OCI-LY7 (cell line): ENCODE measurements at regions not wholly inside any gene's neighbourhood (a gene's known extent, or its start where the extent isn't known, plus 50 kb on each side); places are given as distances from the start of the nearest gene placed in this dataset.

Source experiments
- BruUV-seq: library from RNA; stranded (reverse); fragments of 400-500 nt; replicated peaks from 2 replicates; lab custom pipeline; 2021; lab: Mats Ljungman, UMichigan
- CTCF ChIA-PET: fragments of 300-600 bp; sonication (Branson Sonifier 250); formaldehyde crosslinking; loops from one replicate; lab custom pipeline; 2022; ENCODE audit warnings: antibody characterized with exemption; ENCODE audit not compliant: unreplicated experiment; lab: Charles Lee
- POLR2A ChIA-PET: fragments of 300-600 bp; sonication (Branson Sonifier 250); formaldehyde crosslinking; loops from one replicate; lab custom pipeline; 2022; ENCODE audit warnings: antibody characterized with exemption; lab: Charles Lee
- DNase-seq: peaks from one replicate; pipeline ENCODE4 v3.0.0-alpha.2; 2015; ENCODE audit warnings: low spot score
- H2AFZ ChIP-seq: fragments of 200-600 bp; sonication (generic), shearing (Covaris generic); 2 replicates; pipeline ENCODE4 v1.6.1; 2014; ENCODE audit warnings: mild to moderate bottlenecking, antibody characterized with exemption, low read length, moderate library complexity
- H3K27ac ChIP-seq: fragments of 200-600 bp; sonication (generic); 2 replicates; pipeline ENCODE4 v1.5.1; 2014; ENCODE audit warnings: mixed run types, low read depth, mild to moderate bottlenecking, moderate library complexity, low read length, inconsistent platforms; ENCODE audit not compliant: poor library complexity, severe bottlenecking
- H3K36me3 ChIP-seq: fragments of 200-600 bp; sonication (generic); 2 replicates; pipeline ENCODE4 v1.6.1; 2014; ENCODE audit warnings: mild to moderate bottlenecking, antibody characterized with exemption, low read length, moderate library complexity, mixed read lengths; ENCODE audit not compliant: insufficient read depth
- H3K4me1 ChIP-seq: fragments of 200-600 bp; sonication (generic); 2 replicates; pipeline ENCODE4 v1.5.1; 2014; ENCODE audit warnings: mild to moderate bottlenecking, low read length; ENCODE audit not compliant: insufficient read depth, poor library complexity, severe bottlenecking
- H3K4me2 ChIP-seq: fragments of 200-600 bp; sonication (generic); 2 replicates; pipeline ENCODE4 v1.6.1; 2014; ENCODE audit warnings: mild to moderate bottlenecking, low read length
- H3K4me3 ChIP-seq: fragments of 200-600 bp; sonication (generic); 2 replicates; pipeline ENCODE4 v1.5.1; 2014; ENCODE audit warnings: mild to moderate bottlenecking, low read depth, low read length; ENCODE audit not compliant: poor library complexity, severe bottlenecking
- H3K79me2 ChIP-seq: fragments of 200-600 bp; sonication (generic); 2 replicates; pipeline ENCODE4 v1.6.1; 2016; ENCODE audit warnings: low read depth, mild to moderate bottlenecking, low read length, moderate library complexity, mixed read lengths; ENCODE audit not compliant: insufficient read depth
- H3K9me2 ChIP-seq: fragments of 200-600 bp; sonication (generic); 2 replicates; pipeline ENCODE4 v1.6.1; 2016; ENCODE audit warnings: mild to moderate bottlenecking, low read length, mixed read lengths; ENCODE audit not compliant: insufficient read depth
- H3K9me3 ChIP-seq: fragments of 200-600 bp; sonication (generic); 2 replicates; pipeline ENCODE4 v1.6.1; 2014; ENCODE audit warnings: mild to moderate bottlenecking, mixed run types, low read length, mixed read lengths
- H4K20me1 ChIP-seq: fragments of 200-600 bp; sonication (generic); 2 replicates; pipeline ENCODE4 v1.6.1; 2014; ENCODE audit warnings: mild to moderate bottlenecking, antibody characterized with exemption, low read length, moderate library complexity, mixed read lengths; ENCODE audit not compliant: insufficient read depth
- EZH2phosphoT487 ChIP-seq: fragments of 200-600 bp; sonication (generic); IDR thresholded peaks from 2 replicates; pipeline ENCODE4 v1.6.1; 2018; ENCODE audit warnings: low read depth, borderline replicate concordance, mild to moderate bottlenecking, mixed run types, antibody characterized with exemption, low read length, moderate library complexity, mixed read lengths
- intact Hi-C: fragments of 100-400 bp; cut with micrococcal nuclease; formaldehyde crosslinking; loops from one replicate; pipeline ENCODE4 v1.10.0; 2022; ENCODE audit not compliant: unreplicated experiment
- TF ChIP-seq, protein P1 (sequence below): fragments of 200-600 bp; sonication (generic); conservative IDR thresholded peaks from 2 replicates; pipeline ENCODE4 v1.5.1; 2014; ENCODE audit warnings: mild to moderate bottlenecking, antibody characterized with exemption, low read length, moderate library complexity, mixed read lengths

DNA sequence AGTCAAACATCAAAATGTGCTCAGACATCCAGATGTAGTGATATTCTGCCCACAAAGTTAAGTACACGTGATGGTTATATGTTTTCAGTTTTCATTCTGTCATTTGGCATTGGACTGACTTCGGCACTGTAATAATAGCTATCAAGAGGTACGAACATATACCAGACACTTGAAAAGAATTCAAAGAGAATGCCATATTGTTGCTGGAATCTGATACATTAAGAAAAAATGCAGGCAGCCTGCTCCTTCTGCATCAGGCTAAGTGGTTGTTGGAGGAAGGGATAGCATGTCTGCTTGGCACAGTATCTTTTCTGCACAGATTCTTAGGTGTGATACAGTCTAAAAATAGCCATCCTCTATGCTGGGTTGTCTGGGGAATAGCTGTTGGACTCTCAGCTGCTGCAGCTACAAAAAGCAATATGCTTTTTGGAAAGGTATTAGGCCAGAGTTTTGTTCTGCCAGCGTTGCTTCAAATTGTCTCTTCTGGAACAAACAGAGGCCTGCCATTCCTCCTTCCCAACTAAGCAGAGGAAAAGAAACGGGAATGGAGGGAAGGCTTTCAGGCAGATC is 892.6 kb downstream of the TBC1D22A start:
- ChIA-PET CTCF (no interaction called here), POLR2A (interaction anchor here (0.6 kb wide), 1 partner anchor 10 kb away, joined by 3 read pairs; no protein-coding TSS in a partner anchor)
- TF ChIP-seq, protein P1, sequence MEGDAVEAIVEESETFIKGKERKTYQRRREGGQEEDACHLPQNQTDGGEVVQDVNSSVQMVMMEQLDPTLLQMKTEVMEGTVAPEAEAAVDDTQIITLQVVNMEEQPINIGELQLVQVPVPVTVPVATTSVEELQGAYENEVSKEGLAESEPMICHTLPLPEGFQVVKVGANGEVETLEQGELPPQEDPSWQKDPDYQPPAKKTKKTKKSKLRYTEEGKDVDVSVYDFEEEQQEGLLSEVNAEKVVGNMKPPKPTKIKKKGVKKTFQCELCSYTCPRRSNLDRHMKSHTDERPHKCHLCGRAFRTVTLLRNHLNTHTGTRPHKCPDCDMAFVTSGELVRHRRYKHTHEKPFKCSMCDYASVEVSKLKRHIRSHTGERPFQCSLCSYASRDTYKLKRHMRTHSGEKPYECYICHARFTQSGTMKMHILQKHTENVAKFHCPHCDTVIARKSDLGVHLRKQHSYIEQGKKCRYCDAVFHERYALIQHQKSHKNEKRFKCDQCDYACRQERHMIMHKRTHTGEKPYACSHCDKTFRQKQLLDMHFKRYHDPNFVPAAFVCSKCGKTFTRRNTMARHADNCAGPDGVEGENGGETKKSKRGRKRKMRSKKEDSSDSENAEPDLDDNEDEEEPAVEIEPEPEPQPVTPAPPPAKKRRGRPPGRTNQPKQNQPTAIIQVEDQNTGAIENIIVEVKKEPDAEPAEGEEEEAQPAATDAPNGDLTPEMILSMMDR = no peak
- no peak for TF ChIP-seq EZH2phosphoT487
- intact Hi-C loops = no loop called here
- Histone ChIP-seq H3K27ac (no peak overlapping the region), H3K9me3 (no peaks in the 10 kb centered on the region), H3K9me2 (no peaks in the 10 kb centered on the region), H3K79me2 (no peaks in the 10 kb centered on the region), H3K4me2 (no peak overlapping the region), H2AFZ (no peak overlapping the region), H3K4me3 (no peak overlapping the region), H3K4me1 (no peaks in the 10 kb centered on the region), H4K20me1 (no peaks in the 10 kb centered on the region), H3K36me3 (no peaks in the 10 kb centered on the region)
- no TSS peak for BruUV-seq
- no peak for DNase-seq

DNA sequence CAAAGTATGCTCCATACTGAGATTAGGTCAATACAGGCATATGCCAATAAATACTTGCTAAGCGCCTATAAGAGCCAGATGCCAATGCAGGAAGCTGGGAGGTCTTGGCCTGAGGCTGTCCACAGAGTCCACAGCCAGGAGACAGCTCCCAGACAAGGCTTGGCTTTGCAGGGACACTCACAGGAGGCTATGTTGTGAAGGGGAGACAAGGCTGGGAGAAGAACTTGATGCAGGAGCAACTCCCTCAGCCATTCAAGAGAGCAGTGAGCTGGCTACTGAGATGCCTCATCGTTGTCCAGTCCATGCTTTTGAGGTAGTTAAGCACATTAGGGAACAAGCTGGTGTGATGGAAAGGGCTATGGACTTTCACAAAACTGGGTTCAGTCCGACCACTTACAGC is 891.5 kb downstream of the TBC1D22A start:
- intact Hi-C loops = no loop called here
- POLR2A ChIA-PET = no interaction called here
- Histone ChIP-seq H4K20me1 (no peaks in the 10 kb centered on the region), H3K4me2 (no peak overlapping the region), H3K36me3 (no peaks in the 10 kb centered on the region), H3K9me2 (no peaks in the 10 kb centered on the region), H3K79me2 (no peaks in the 10 kb centered on the region), H3K4me3 (no peak overlapping the region), H3K4me1 (no peaks in the 10 kb centered on the region), H2AFZ (no peak overlapping the region), H3K27ac (no peak overlapping the region), H3K9me3 (no peaks in the 10 kb centered on the region)
- no TSS peak for BruUV-seq
- TF ChIP-seq, protein P1 = no peak
- no peak for TF ChIP-seq EZH2phosphoT487
- CTCF ChIA-PET = no interaction called here
- DNase-seq = no peak

DNA sequence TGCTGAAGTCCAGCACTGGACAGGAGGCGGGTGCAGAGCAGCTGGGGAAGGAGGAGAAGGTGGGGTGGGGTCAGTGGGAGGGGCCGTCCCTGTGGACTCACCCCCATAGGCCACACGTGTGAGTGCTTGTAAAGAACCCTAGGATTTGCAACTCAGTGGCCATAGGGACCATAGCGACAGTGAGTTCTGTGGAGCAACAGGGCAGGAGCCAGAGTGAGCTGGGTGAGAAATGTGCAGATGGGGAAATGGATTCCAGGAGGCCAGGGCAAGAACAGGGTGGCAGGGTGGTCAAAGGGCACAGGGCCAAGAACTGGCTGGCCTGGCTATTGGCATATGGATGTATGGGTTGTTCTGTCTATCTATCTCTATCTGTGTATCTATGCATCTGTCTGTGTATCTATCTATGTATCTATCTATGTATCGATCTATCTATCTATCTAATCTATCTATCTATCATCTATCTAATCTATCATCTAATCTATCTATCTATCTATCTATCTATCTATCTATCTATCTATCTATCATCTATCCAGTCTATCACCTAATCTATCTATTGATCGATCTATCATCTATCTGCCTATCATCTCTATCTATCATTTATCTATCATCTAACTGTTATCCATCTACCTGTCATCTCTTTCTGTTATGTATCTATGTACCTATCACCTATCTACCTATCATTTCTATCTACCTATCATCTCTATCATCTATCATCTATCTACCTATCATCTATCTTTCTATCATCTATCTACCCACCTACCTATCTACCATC is 889.0 kb downstream of the TBC1D22A start:
- Histone ChIP-seq H3K27ac (no peak overlapping the region), H3K9me3 (no peaks in the 10 kb centered on the region), H3K36me3 (no peaks in the 10 kb centered on the region), H2AFZ (no peak overlapping the region), H3K79me2 (no peaks in the 10 kb centered on the region), H3K4me1 (no peaks in the 10 kb centered on the region), H3K4me3 (no peak overlapping the region), H3K9me2 (no peaks in the 10 kb centered on the region), H3K4me2 (no peak overlapping the region), H4K20me1 (no peaks in the 10 kb centered on the region)
- TF ChIP-seq EZH2phosphoT487 = no peak
- ChIA-PET POLR2A (no interaction called here), CTCF (no interaction called here)
- no TSS peak for BruUV-seq
- DNase-seq = no peak
- intact Hi-C loops = no loop called here
